A172 (cell line): ENCODE measurements at regions not wholly inside any gene's neighbourhood (a gene's known extent, or its start where the extent isn't known, plus 50 kb on each side); places are given as distances from the start of the nearest gene placed in this dataset.
"Not testable (repeated sequence)": the region's sequence is repeated elsewhere in the genome, so short reads cannot be mapped to it uniquely, and the experiment has no call there.

Source experiments
- DNase-seq: peaks from one replicate; pipeline ENCODE4 v3.0.0-alpha.2; 2015; ENCODE audit warnings: low spot score

- no peak for DNase-seq
Observed at GRCh38 chr6:21710216-21710615, 116.7 kb downstream of the SOX4 start.

GRCh38 chr6:21710908-21711627 is 117.5 kb downstream of the SOX4 start:
- DNase-seq, result no peak

GRCh38 chr6:21712213-21712612 is 118.7 kb downstream of the SOX4 start:
- no peak for DNase-seq

GRCh38 chr6:21713481-21713880 is 119.9 kb downstream of the SOX4 start:
- DNase-seq, result no peak

GRCh38 chr6:21715180-21715579 is 121.6 kb downstream of the SOX4 start:
- no peak for DNase-seq

- no peak for DNase-seq
Observed at GRCh38 chr6:21722510-21722909, 129.0 kb downstream of the SOX4 start.

GRCh38 chr6:21726676-21727075 is 133.1 kb downstream of the SOX4 start:
- DNase-seq, result no peak

GRCh38 chr6:21728141-21728540 is 134.6 kb downstream of the SOX4 start:
- no peak for DNase-seq

GRCh38 chr6:21729431-21729830 is 135.9 kb downstream of the SOX4 start:
- no peak for DNase-seq

- DNase-seq, result no peak
Observed at GRCh38 chr6:21730533-21730932, 137.0 kb downstream of the SOX4 start.

- peak; percentile 71 for DNase-seq
Observed at GRCh38 chr6:21731411-21732031, 138.0 kb downstream of the SOX4 start.

GRCh38 chr6:21732032-21732730 is 138.6 kb downstream of the SOX4 start:
- not testable (repeated sequence) for DNase-seq

- peak; percentile 11 for DNase-seq
Observed at GRCh38 chr6:21732731-21733130, 139.2 kb downstream of the SOX4 start.

- no peak for DNase-seq
Observed at GRCh38 chr6:21733311-21733710, 139.8 kb downstream of the SOX4 start.

- no peak for DNase-seq
Observed at GRCh38 chr6:21734204-21734603, 140.7 kb downstream of the SOX4 start.

- no peak for DNase-seq
Observed at GRCh38 chr6:21738180-21739094, 144.9 kb downstream of the SOX4 start.

GRCh38 chr6:21739241-21739640 is 145.7 kb downstream of the SOX4 start:
- DNase-seq, result no peak

GRCh38 chr6:21739838-21740237 is 146.3 kb downstream of the SOX4 start:
- peak; percentile 10 for DNase-seq

- DNase-seq, result peak; percentile 47
Observed at GRCh38 chr6:21740376-21741124, 147.0 kb downstream of the SOX4 start.

- peak; percentile 30 for DNase-seq
Observed at GRCh38 chr6:21741221-21742109, 147.9 kb downstream of the SOX4 start.
